MM.1S (cell line): ENCODE measurements at regions not wholly inside any gene's neighbourhood (a gene's known extent, or its start where the extent isn't known, plus 50 kb on each side); places are given as distances from the start of the nearest gene placed in this dataset.

Experiments used
- DNase-seq: peaks from one replicate; pipeline ENCODE4 v3.0.0-alpha.2; 2015
- H2AFZ ChIP-seq: fragments of 300-600 bp; sonication (generic); 2 replicates; pipeline ENCODE4 v1.6.0; 2016; ENCODE audit warnings: antibody characterized with exemption, low read length
- H3F3A ChIP-seq: fragments of 300-600 bp; sonication (generic); 2 replicates; pipeline ENCODE4 v1.6.1; 2016; ENCODE audit warnings: mild to moderate bottlenecking, antibody characterized with exemption, low read length, moderate library complexity, mixed read lengths; ENCODE audit not compliant: insufficient read depth
- H3K27ac ChIP-seq: fragments of 300-600 bp; sonication (generic); 2 replicates; pipeline ENCODE4 v1.5.1; 2016; ENCODE audit warnings: mild to moderate bottlenecking, low read length
- H3K27me3 ChIP-seq: fragments of 300-600 bp; sonication (generic); replicated peaks from 2 replicates; pipeline ENCODE4 v1.6.0; 2016; ENCODE audit warnings: low read length; ENCODE audit not compliant: insufficient read depth
- H3K36me3 ChIP-seq: fragments of 300-600 bp; sonication (generic); replicated peaks from 2 replicates; pipeline ENCODE4 v1.6.1; 2016; ENCODE audit warnings: mild to moderate bottlenecking, low read length, mixed read lengths; ENCODE audit not compliant: insufficient read depth
- H3K4me1 ChIP-seq: fragments of 300-600 bp; sonication (generic); 2 replicates; pipeline ENCODE4 v1.6.1; 2016; ENCODE audit warnings: low read length, mixed read lengths
- H3K4me2 ChIP-seq: fragments of 300-600 bp; sonication (generic); 2 replicates; pipeline ENCODE4 v1.6.0; 2016; ENCODE audit warnings: low read depth, low read length
- H3K4me3 ChIP-seq: fragments of 300-600 bp; sonication (generic); 2 replicates; pipeline ENCODE4 v1.5.1; 2016; ENCODE audit warnings: low read length, mixed read lengths
- H3K79me2 ChIP-seq: fragments of 300-600 bp; sonication (generic); 2 replicates; pipeline ENCODE4 v1.6.1; 2016; ENCODE audit warnings: mixed run types, low read length, mixed read lengths
- H3K9ac ChIP-seq: fragments of 300-600 bp; sonication (generic); 2 replicates; pipeline ENCODE4 v1.6.1; 2016; ENCODE audit warnings: low read length, mixed read lengths
- H3K9me2 ChIP-seq: fragments of 300-600 bp; sonication (generic); replicated peaks from 2 replicates; pipeline ENCODE4 v1.6.1; 2016; ENCODE audit warnings: mild to moderate bottlenecking, low read length, mixed read lengths; ENCODE audit not compliant: insufficient read depth
- H3K9me3 ChIP-seq: fragments of 300-600 bp; sonication (generic); replicated peaks from 2 replicates; pipeline ENCODE4 v1.6.1; 2016; ENCODE audit warnings: mild to moderate bottlenecking, low read length, mixed read lengths; ENCODE audit not compliant: insufficient read depth
- H4K20me1 ChIP-seq: fragments of 300-600 bp; sonication (generic); 2 replicates; pipeline ENCODE4 v1.6.1; 2016; ENCODE audit warnings: mild to moderate bottlenecking, low read length, moderate library complexity, mixed read lengths; ENCODE audit not compliant: insufficient read depth
- CTCF ChIP-seq: fragments of 300-600 bp; sonication (generic); IDR thresholded peaks from 2 replicates; pipeline ENCODE4 v1.5.1; 2016; ENCODE audit warnings: antibody characterized with exemption, low read length, mixed read lengths
- EZH2 ChIP-seq: fragments of 300-600 bp; sonication (generic); optimal IDR thresholded peaks from 2 replicates; pipeline ENCODE3; 2017; ENCODE audit warnings: low read depth, mild to moderate bottlenecking, antibody characterized with exemption, low read length, mixed read lengths
- EZH2phosphoT487 ChIP-seq: fragments of 300-600 bp; sonication (generic); IDR thresholded peaks from 2 replicates; pipeline ENCODE4 v1.6.1; 2018; ENCODE audit warnings: antibody characterized with exemption, low read length

- H3K4me2 ChIP-seq: no peak overlapping the region
- TF ChIP-seq EZH2phosphoT487 (no peak), CTCF (no peak), EZH2 (no peak)
- H3K4me3 ChIP-seq: no peak overlapping the region
- H3K9ac ChIP-seq: no peak overlapping the region
- no peaks in the 10 kb centered on the region for H3K9me3 ChIP-seq
- no peak for DNase-seq
- no peaks in the 10 kb centered on the region for H3K9me2 ChIP-seq
- no peaks in the 10 kb centered on the region for H3K79me2 ChIP-seq
- H3F3A ChIP-seq: no peaks in the 10 kb centered on the region
- no peaks in the 10 kb centered on the region for H3K27me3 ChIP-seq
- no peaks in the 10 kb centered on the region for H4K20me1 ChIP-seq
- H3K27ac ChIP-seq: no peak overlapping the region
- H2AFZ ChIP-seq: no peak overlapping the region
- no peaks in the 10 kb centered on the region for H3K4me1 ChIP-seq
- no peaks in the 10 kb centered on the region for H3K36me3 ChIP-seq
Observed at GRCh38 chr4:10861036-10861435, 176.5 kb upstream of the CLNK start.

GRCh38 chr4:10856271-10856782, 171.8 kb upstream of the CLNK start:
- DNase-seq: no peak
- no peak for TF ChIP-seq EZH2phosphoT487
- no peak for TF ChIP-seq CTCF
- TF ChIP-seq EZH2: no peak
- Histone ChIP-seq H3K9me3 (no peaks in the 10 kb centered on the region), H3K27ac (no peak overlapping the region), H3K36me3 (no peaks in the 10 kb centered on the region), H3K79me2 (no peaks in the 10 kb centered on the region), H3K27me3 (no peaks in the 10 kb centered on the region), H3K4me1 (no peaks in the 10 kb centered on the region), H4K20me1 (no peaks in the 10 kb centered on the region), H3F3A (no peaks in the 10 kb centered on the region), H3K4me2 (no peak overlapping the region), H3K9ac (no peak overlapping the region), H3K4me3 (no peak overlapping the region), H2AFZ (no peak overlapping the region), H3K9me2 (no peaks in the 10 kb centered on the region)

- Histone ChIP-seq H2AFZ (no peak overlapping the region), H3K27ac (no peak overlapping the region), H3K79me2 (no peaks in the 10 kb centered on the region), H3K9me2 (no peaks in the 10 kb centered on the region), H3K4me1 (no peaks in the 10 kb centered on the region), H3K9me3 (no peaks in the 10 kb centered on the region), H3K4me3 (no peak overlapping the region), H4K20me1 (no peaks in the 10 kb centered on the region), H3K27me3 (no peaks in the 10 kb centered on the region), H3K36me3 (no peaks in the 10 kb centered on the region), H3K9ac (no peak overlapping the region), H3F3A (no peaks in the 10 kb centered on the region), H3K4me2 (no peak overlapping the region)
- TF ChIP-seq EZH2phosphoT487 (no peak), EZH2 (no peak), CTCF (no peak)
- DNase-seq: no peak
Observed at GRCh38 chr4:10853196-10853595, 168.6 kb upstream of the CLNK start.

GRCh38 chr4:10841697-10842096, 157.1 kb upstream of the CLNK start:
- TF ChIP-seq EZH2 (no peak), CTCF (no peak), EZH2phosphoT487 (no peak)
- no peaks in the 10 kb centered on the region for H3K79me2 ChIP-seq
- no peak overlapping the region for H3K27ac ChIP-seq
- DNase-seq: no peak
- no peak overlapping the region for H3K4me2 ChIP-seq
- H3K9ac ChIP-seq: no peak overlapping the region
- H3K9me3 ChIP-seq: no peaks in the 10 kb centered on the region
- H3F3A ChIP-seq: no peaks in the 10 kb centered on the region
- no peak overlapping the region for H3K4me3 ChIP-seq
- H3K9me2 ChIP-seq: no peaks in the 10 kb centered on the region
- H3K27me3 ChIP-seq: no peaks in the 10 kb centered on the region
- no peaks in the 10 kb centered on the region for H4K20me1 ChIP-seq
- H3K4me1 ChIP-seq: no peaks in the 10 kb centered on the region
- no peak overlapping the region for H2AFZ ChIP-seq
- H3K36me3 ChIP-seq: no peaks in the 10 kb centered on the region
